Adipocyte (in vitro differentiated cells): ENCODE measurements at regions not wholly inside any gene's neighbourhood (a gene's known extent, or its start where the extent isn't known, plus 50 kb on each side); places are given as distances from the start of the nearest gene placed in this dataset.

Experiments
- DNase-seq: peaks from one replicate; pipeline ENCODE4 v3.0.0-alpha.2; 2015; ENCODE audit warnings: low read depth
- H3K27me3 ChIP-seq: replicated peaks from 2 replicates; pipeline ENCODE4 v1.7.0; 2013; ENCODE audit warnings: mild to moderate bottlenecking, low read length, moderate library complexity; ENCODE audit not compliant: control insufficient read depth, insufficient read depth
- H3K36me3 ChIP-seq: 2 replicates; pipeline ENCODE4 v1.7.0; 2013; ENCODE audit warnings: low read length, mild to moderate bottlenecking, moderate library complexity; ENCODE audit not compliant: control insufficient read depth, insufficient read depth, severe bottlenecking
- H3K4me1 ChIP-seq: 2 replicates; pipeline ENCODE4 v1.7.0; 2013; ENCODE audit warnings: mild to moderate bottlenecking, low read length, moderate library complexity; ENCODE audit not compliant: control insufficient read depth, insufficient read depth
- H3K4me3 ChIP-seq: 2 replicates; pipeline ENCODE4 v1.7.0; 2013; ENCODE audit warnings: mild to moderate bottlenecking, low read length, moderate library complexity
- H3K9ac ChIP-seq: 2 replicates; pipeline ENCODE4 v1.7.0; 2013; ENCODE audit warnings: mild to moderate bottlenecking, low read length, moderate library complexity
- H3K9me3 ChIP-seq: 2 replicates; pipeline ENCODE4 v1.7.0; 2013; ENCODE audit warnings: mild to moderate bottlenecking, low read length, moderate library complexity; ENCODE audit not compliant: control insufficient read depth

GRCh38 chr10:91123261-91123660 is 97.2 kb upstream of the PCGF5 start:
- H3K27me3 ChIP-seq, result peaks cover 4% of the 10 kb centered on the region
- no peak overlapping the region for H3K4me3 ChIP-seq
- H3K9ac ChIP-seq, result no peak overlapping the region
- H3K4me1 ChIP-seq, result no peaks in the 10 kb centered on the region
- DNase-seq, result peak; percentile 20
- no peaks in the 10 kb centered on the region for H3K36me3 ChIP-seq
- no peaks in the 10 kb centered on the region for H3K9me3 ChIP-seq

GRCh38 chr10:91124016-91124415 is 96.4 kb upstream of the PCGF5 start:
- no peaks in the 10 kb centered on the region for H3K9me3 ChIP-seq
- H3K36me3 ChIP-seq, result no peaks in the 10 kb centered on the region
- no peaks in the 10 kb centered on the region for H3K4me1 ChIP-seq
- no peak for DNase-seq
- peaks cover 3% of the 10 kb centered on the region for H3K27me3 ChIP-seq
- H3K9ac ChIP-seq, result no peak overlapping the region
- no peak overlapping the region for H3K4me3 ChIP-seq

- H3K9ac ChIP-seq, result no peak overlapping the region
- no peaks in the 10 kb centered on the region for H3K9me3 ChIP-seq
- H3K4me1 ChIP-seq, result no peaks in the 10 kb centered on the region
- peaks cover 11% of the 10 kb centered on the region for H3K27me3 ChIP-seq
- no peak overlapping the region for H3K4me3 ChIP-seq
- DNase-seq, result no peak
- H3K36me3 ChIP-seq, result no peaks in the 10 kb centered on the region
Observed at GRCh38 chr10:91126471-91126870, 94.0 kb upstream of the PCGF5 start.

- Histone ChIP-seq H3K36me3 (no peaks in the 10 kb centered on the region), H3K4me1 (no peaks in the 10 kb centered on the region), H3K9ac (no peak overlapping the region), H3K9me3 (no peaks in the 10 kb centered on the region), H3K27me3 (peaks cover 11% of the 10 kb centered on the region), H3K4me3 (no peak overlapping the region)
- DNase-seq, result no peak
Observed at GRCh38 chr10:91127341-91128082, 93.0 kb upstream of the PCGF5 start.

GRCh38 chr10:91135113-91135512 is 85.3 kb upstream of the PCGF5 start:
- Histone ChIP-seq H3K27me3 (peaks cover 6% of the 10 kb centered on the region), H3K4me3 (no peak overlapping the region), H3K9me3 (no peaks in the 10 kb centered on the region), H3K9ac (no peak overlapping the region), H3K4me1 (no peaks in the 10 kb centered on the region), H3K36me3 (no peaks in the 10 kb centered on the region)
- no peak for DNase-seq

- Histone ChIP-seq H3K27me3 (no peaks in the 10 kb centered on the region), H3K9me3 (no peaks in the 10 kb centered on the region), H3K4me3 (no peak overlapping the region), H3K9ac (no peak overlapping the region), H3K4me1 (peaks cover 6% of the 10 kb centered on the region), H3K36me3 (no peaks in the 10 kb centered on the region)
- DNase-seq, result no peak
Observed at GRCh38 chr10:91137011-91137643, 83.3 kb upstream of the PCGF5 start.

- Histone ChIP-seq H3K36me3 (no peaks in the 10 kb centered on the region), H3K9ac (no peak overlapping the region), H3K4me3 (no peak overlapping the region), H3K4me1 (peaks cover 6% of the 10 kb centered on the region), H3K27me3 (no peaks in the 10 kb centered on the region), H3K9me3 (no peaks in the 10 kb centered on the region)
- DNase-seq, result no peak
Observed at GRCh38 chr10:91137822-91138221, 82.6 kb upstream of the PCGF5 start.

GRCh38 chr10:91140995-91141549 is 79.4 kb upstream of the PCGF5 start:
- peaks cover 16% of the 10 kb centered on the region for H3K4me1 ChIP-seq
- H3K4me3 ChIP-seq, result no peak overlapping the region
- no peak for DNase-seq

GRCh38 chr10:91144961-91145360 is 75.5 kb upstream of the PCGF5 start:
- Histone ChIP-seq H3K36me3 (no peaks in the 10 kb centered on the region), H3K4me3 (no peak overlapping the region), H3K9ac (no peak overlapping the region), H3K4me1 (peaks cover 16% of the 10 kb centered on the region), H3K27me3 (no peaks in the 10 kb centered on the region), H3K9me3 (no peaks in the 10 kb centered on the region)
- no peak for DNase-seq

More at GRCh38 chr10:91140995-91141549, 79.4 kb upstream of the PCGF5 start:
- Histone ChIP-seq H3K36me3 (no peaks in the 10 kb centered on the region), H3K27me3 (no peaks in the 10 kb centered on the region), H3K9me3 (no peaks in the 10 kb centered on the region), H3K9ac (no peak overlapping the region)

- H3K4me3 ChIP-seq, result no peak overlapping the region
- H3K9me3 ChIP-seq, result no peaks in the 10 kb centered on the region
- H3K4me1 ChIP-seq, result peaks cover 15% of the 10 kb centered on the region
- DNase-seq, result no peak
- no peaks in the 10 kb centered on the region for H3K36me3 ChIP-seq
- no peaks in the 10 kb centered on the region for H3K27me3 ChIP-seq
- H3K9ac ChIP-seq, result no peak overlapping the region
Observed at GRCh38 chr10:91146146-91146545, 74.3 kb upstream of the PCGF5 start.

GRCh38 chr10:91149550-91149949 is 70.9 kb upstream of the PCGF5 start:
- peaks cover 9% of the 10 kb centered on the region for H3K4me1 ChIP-seq
- no peak overlapping the region for H3K9ac ChIP-seq
- H3K9me3 ChIP-seq, result no peaks in the 10 kb centered on the region
- H3K27me3 ChIP-seq, result no peaks in the 10 kb centered on the region
- H3K4me3 ChIP-seq, result no peak overlapping the region
- H3K36me3 ChIP-seq, result no peaks in the 10 kb centered on the region
- no peak for DNase-seq
